Suprapubic skin (tissue), 4 donors: ENCODE measurements at regions not wholly inside any gene's neighbourhood (a gene's known extent, or its start where the extent isn't known, plus 50 kb on each side); places are given as distances from the start of the nearest gene placed in this dataset.

Source experiments
- DNase-seq, 2 donors: peaks; one replicate each; pipeline ENCODE4 v3.0.0-alpha.2; 2019; ENCODE audit warnings: low spot score in 2 of 2
- H3K27ac ChIP-seq: fragments of 200-600 bp; sonication (generic); one replicate; pipeline ENCODE4 v1.5.1; 2019
- H3K27me3 ChIP-seq: fragments of 200-600 bp; sonication (generic); one replicate; pipeline ENCODE4 v1.5.1; 2019
- H3K36me3 ChIP-seq: fragments of 200-600 bp; sonication (generic); one replicate; pipeline ENCODE4 v1.5.1; 2019
- H3K4me1 ChIP-seq: fragments of 200-600 bp; sonication (generic); one replicate; pipeline ENCODE4 v1.5.1; 2019
- H3K4me3 ChIP-seq: fragments of 200-600 bp; sonication (generic); one replicate; pipeline ENCODE4 v1.5.1; 2019; ENCODE audit warnings: mild to moderate bottlenecking
- H3K9me3 ChIP-seq: fragments of 200-600 bp; sonication (generic); one replicate; pipeline ENCODE4 v1.5.1; 2019
- EP300 ChIP-seq: sonication (generic); formaldehyde crosslinking; IDR thresholded peaks from one replicate; pipeline ENCODE4 v1.6.1; 2017; ENCODE audit warnings: antibody characterized with exemption
- POLR2A ChIP-seq, 2 donors: fragments of 450-650 bp; IDR thresholded peaks; one replicate each; pipeline ENCODE4 v1.6.1; 2017; ENCODE audit warnings: antibody characterized with exemption in 2 of 2, mild to moderate bottlenecking in 2 of 2, moderate library complexity in 2 of 2
- POLR2AphosphoS5 ChIP-seq, 3 donors: sonication (generic); formaldehyde crosslinking; IDR thresholded peaks; one replicate each; pipeline ENCODE4 v1.6.1; 2017; ENCODE audit warnings: antibody characterized with exemption in 3 of 3
- WGBS: methylation state at CpG from one replicate; pipeline ENCODE4 v1.1.5; 2018; 5-methylcytosine and 5-hydroxymethylcytosine counted together
- TF ChIP-seq, protein P1 (sequence below), 2 donors: fragments of 200-600 bp in 1 of 2; fragments of 450-650 bp in 1 of 2; sonication (generic) in 1 of 2; IDR thresholded peaks; one replicate each; pipeline ENCODE4 v1.5.1; 2016 to 2019; ENCODE audit warnings: antibody characterized with exemption in 2 of 2, mild to moderate bottlenecking in 1 of 2, moderate library complexity in 1 of 2

GRCh38 chr20:47406849-47407682 is 50.6 kb upstream of the ZMYND8 start:
- Histone ChIP-seq H3K9me3 (no peaks in the 10 kb centered on the region), H3K27ac (no peak overlapping the region), H3K4me3 (no peak overlapping the region), H3K27me3 (no peaks in the 10 kb centered on the region), H3K36me3 (no peaks in the 10 kb centered on the region), H3K4me1 (no peaks in the 10 kb centered on the region)
- no peak for TF ChIP-seq POLR2A (IDR thresholded peaks at IDR 0.05)
- no peak for TF ChIP-seq POLR2AphosphoS5 (IDR thresholded peaks at IDR 0.05)
- TF ChIP-seq EP300: no peak
- TF ChIP-seq, protein P1, sequence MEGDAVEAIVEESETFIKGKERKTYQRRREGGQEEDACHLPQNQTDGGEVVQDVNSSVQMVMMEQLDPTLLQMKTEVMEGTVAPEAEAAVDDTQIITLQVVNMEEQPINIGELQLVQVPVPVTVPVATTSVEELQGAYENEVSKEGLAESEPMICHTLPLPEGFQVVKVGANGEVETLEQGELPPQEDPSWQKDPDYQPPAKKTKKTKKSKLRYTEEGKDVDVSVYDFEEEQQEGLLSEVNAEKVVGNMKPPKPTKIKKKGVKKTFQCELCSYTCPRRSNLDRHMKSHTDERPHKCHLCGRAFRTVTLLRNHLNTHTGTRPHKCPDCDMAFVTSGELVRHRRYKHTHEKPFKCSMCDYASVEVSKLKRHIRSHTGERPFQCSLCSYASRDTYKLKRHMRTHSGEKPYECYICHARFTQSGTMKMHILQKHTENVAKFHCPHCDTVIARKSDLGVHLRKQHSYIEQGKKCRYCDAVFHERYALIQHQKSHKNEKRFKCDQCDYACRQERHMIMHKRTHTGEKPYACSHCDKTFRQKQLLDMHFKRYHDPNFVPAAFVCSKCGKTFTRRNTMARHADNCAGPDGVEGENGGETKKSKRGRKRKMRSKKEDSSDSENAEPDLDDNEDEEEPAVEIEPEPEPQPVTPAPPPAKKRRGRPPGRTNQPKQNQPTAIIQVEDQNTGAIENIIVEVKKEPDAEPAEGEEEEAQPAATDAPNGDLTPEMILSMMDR (IDR thresholded peaks at IDR 0.05): no peak
- 83% methylated on average over 8 of the region's 8 CpGs for WGBS
- DNase-seq: no peak

- H3K4me1 ChIP-seq: peaks cover 8% of the 10 kb centered on the region
- no peak overlapping the region for H3K4me3 ChIP-seq
- H3K27me3 ChIP-seq: no peaks in the 10 kb centered on the region
- H3K9me3 ChIP-seq: no peaks in the 10 kb centered on the region
- no peak for DNase-seq
- no peak overlapping the region for H3K27ac ChIP-seq
- TF ChIP-seq POLR2A (IDR thresholded peaks at IDR 0.05) (no peak), EP300 (no peak), POLR2AphosphoS5 (IDR thresholded peaks at IDR 0.05) (no peak)
- TF ChIP-seq, protein P1 (IDR thresholded peaks at IDR 0.05): no peak
- H3K36me3 ChIP-seq: no peaks in the 10 kb centered on the region
- WGBS: 53% methylated on average over 5 of the region's 5 CpGs
Observed at GRCh38 chr20:47411161-47411560, 54.7 kb upstream of the ZMYND8 start.

DNA sequence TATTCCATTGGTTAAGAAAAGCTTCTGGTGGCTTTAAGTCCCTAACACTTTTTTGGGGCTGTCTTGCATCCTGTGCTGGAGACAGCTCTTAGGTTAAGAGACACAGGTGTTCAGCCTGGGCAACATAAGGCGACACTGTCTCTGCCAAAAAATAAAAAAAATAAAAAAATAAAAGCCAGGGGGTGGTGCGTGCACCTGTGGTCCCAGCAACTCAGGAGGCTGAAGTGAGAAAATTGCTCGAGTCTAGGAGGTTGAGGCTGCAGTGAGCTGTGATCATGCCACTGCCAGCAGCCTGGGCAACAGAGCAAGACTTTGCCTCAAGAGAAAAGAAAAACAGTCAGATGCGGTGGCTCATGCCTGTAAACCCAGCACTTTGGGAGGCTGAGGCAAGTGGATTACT is 55.6 kb upstream of the ZMYND8 start:
- Histone ChIP-seq H3K9me3 (no peaks in the 10 kb centered on the region), H3K4me3 (no peak overlapping the region), H3K36me3 (no peaks in the 10 kb centered on the region), H3K27ac (no peak overlapping the region), H3K4me1 (peaks cover 8% of the 10 kb centered on the region), H3K27me3 (no peaks in the 10 kb centered on the region)
- no peak for DNase-seq
- no peak for TF ChIP-seq POLR2A (IDR thresholded peaks at IDR 0.05)
- TF ChIP-seq, protein P1 (IDR thresholded peaks at IDR 0.05): no peak
- no peak for TF ChIP-seq POLR2AphosphoS5 (IDR thresholded peaks at IDR 0.05)
- TF ChIP-seq EP300: no peak
- 93% methylated on average over 4 of the region's 4 CpGs for WGBS

GRCh38 chr20:47413189-47413588 is 56.7 kb upstream of the ZMYND8 start:
- Histone ChIP-seq H3K4me1 (peaks cover 8% of the 10 kb centered on the region), H3K9me3 (no peaks in the 10 kb centered on the region), H3K4me3 (no peak overlapping the region), H3K27me3 (no peaks in the 10 kb centered on the region), H3K36me3 (no peaks in the 10 kb centered on the region), H3K27ac (no peak overlapping the region)
- 96% methylated on average over 8 of the region's 8 CpGs for WGBS
- no peak for DNase-seq
- TF ChIP-seq POLR2AphosphoS5 (IDR thresholded peaks at IDR 0.05) (no peak), EP300 (no peak), POLR2A (IDR thresholded peaks at IDR 0.05) (no peak)
- TF ChIP-seq, protein P1 (IDR thresholded peaks at IDR 0.05): no peak

GRCh38 chr20:47417245-47418068 is 61.0 kb upstream of the ZMYND8 start:
- WGBS: 88% methylated on average over 7 of the region's 7 CpGs
- H3K4me3 ChIP-seq: no peak overlapping the region
- no peaks in the 10 kb centered on the region for H3K9me3 ChIP-seq
- H3K27ac ChIP-seq: no peak overlapping the region
- H3K4me1 ChIP-seq: peaks cover 7% of the 10 kb centered on the region
- no peaks in the 10 kb centered on the region for H3K27me3 ChIP-seq
- DNase-seq: no peak
- no peaks in the 10 kb centered on the region for H3K36me3 ChIP-seq
- no peak for TF ChIP-seq EP300
- TF ChIP-seq, protein P1 (IDR thresholded peaks at IDR 0.05): no peak
- TF ChIP-seq POLR2AphosphoS5 (IDR thresholded peaks at IDR 0.05): no peak
- no peak for TF ChIP-seq POLR2A (IDR thresholded peaks at IDR 0.05)
